ENCODE measurements at regions not wholly inside any gene's neighbourhood (a gene's known extent, or its start where the extent isn't known, plus 50 kb on each side); places are given as distances from the start of the nearest gene placed in this dataset.
"Not testable (repeated sequence)": the region's sequence is repeated elsewhere in the genome, so short reads cannot be mapped to it uniquely, and the experiment has no call there.

GRCh38 chr14:40345334-40345733 lies 913.1 kb upstream of the FBXO33 start:
- DNase-seq = no peak

GRCh38 chr14:40340708-40341107 lies 908.5 kb upstream of the FBXO33 start:
- no peak for DNase-seq

- DNase-seq = no peak
Observed at GRCh38 chr14:40336846-40337245, 904.6 kb upstream of the FBXO33 start.

GRCh38 chr14:40326519-40326918 lies 894.3 kb upstream of the FBXO33 start:
- DNase-seq = not testable (repeated sequence)

- no peak for DNase-seq
Observed at GRCh38 chr14:40318211-40318719, 886.0 kb upstream of the FBXO33 start.

- no peak for DNase-seq
Observed at GRCh38 chr14:40317690-40318089, 885.5 kb upstream of the FBXO33 start.

- no peak for DNase-seq
Observed at GRCh38 chr14:40312296-40312695, 880.1 kb upstream of the FBXO33 start.

GRCh38 chr14:40309124-40309523 lies 876.9 kb upstream of the FBXO33 start:
- no peak for DNase-seq

- DNase-seq = no peak
Observed at GRCh38 chr14:40308240-40308639, 876.0 kb upstream of the FBXO33 start.

GRCh38 chr14:40296821-40297220 lies 864.6 kb upstream of the FBXO33 start:
- DNase-seq = no peak

GRCh38 chr14:40292664-40293063 lies 860.4 kb upstream of the FBXO33 start:
- DNase-seq = no peak

- no peak for DNase-seq
Observed at GRCh38 chr14:40282196-40282595, 850.0 kb upstream of the FBXO33 start.

- no peak for DNase-seq
Observed at GRCh38 chr14:40280652-40281051, 848.4 kb upstream of the FBXO33 start.

GRCh38 chr14:40273417-40273816 lies 841.2 kb upstream of the FBXO33 start:
- DNase-seq = no peak

- no peak for DNase-seq
Observed at GRCh38 chr14:40271480-40271879, 839.2 kb upstream of the FBXO33 start.

GRCh38 chr14:40269436-40269835 lies 837.2 kb upstream of the FBXO33 start:
- DNase-seq = no peak

- DNase-seq = no peak
Observed at GRCh38 chr14:40268236-40268635, 836.0 kb upstream of the FBXO33 start.

- DNase-seq = no peak
Observed at GRCh38 chr14:40265096-40265495, 832.9 kb upstream of the FBXO33 start.

- no peak for DNase-seq
Observed at GRCh38 chr14:40252817-40253447, 820.7 kb upstream of the FBXO33 start.

- DNase-seq = no peak
Observed at GRCh38 chr14:40248671-40249070, 816.4 kb upstream of the FBXO33 start.

- DNase-seq = no peak
Observed at GRCh38 chr14:40240245-40240859, 808.1 kb upstream of the FBXO33 start.

- DNase-seq = no peak
Observed at GRCh38 chr14:40232302-40232701, 800.1 kb upstream of the FBXO33 start.

- DNase-seq = no peak
Observed at GRCh38 chr14:40229676-40230075, 797.4 kb upstream of the FBXO33 start.

GRCh38 chr14:40222996-40223395 lies 790.8 kb upstream of the FBXO33 start:
- no peak for DNase-seq

GRCh38 chr14:40221428-40221827 lies 789.2 kb upstream of the FBXO33 start:
- DNase-seq = no peak
